CD4-positive, alpha-beta T cell treated with Interferon gamma for 1 hour (primary cell): ENCODE measurements at regions not wholly inside any gene's neighbourhood (a gene's known extent, or its start where the extent isn't known, plus 50 kb on each side); places are given as distances from the start of the nearest gene placed in this dataset.

Source experiments
- DNase-seq: peaks from one replicate; pipeline ENCODE4 v3.0.0-alpha.2; 2020

DNA sequence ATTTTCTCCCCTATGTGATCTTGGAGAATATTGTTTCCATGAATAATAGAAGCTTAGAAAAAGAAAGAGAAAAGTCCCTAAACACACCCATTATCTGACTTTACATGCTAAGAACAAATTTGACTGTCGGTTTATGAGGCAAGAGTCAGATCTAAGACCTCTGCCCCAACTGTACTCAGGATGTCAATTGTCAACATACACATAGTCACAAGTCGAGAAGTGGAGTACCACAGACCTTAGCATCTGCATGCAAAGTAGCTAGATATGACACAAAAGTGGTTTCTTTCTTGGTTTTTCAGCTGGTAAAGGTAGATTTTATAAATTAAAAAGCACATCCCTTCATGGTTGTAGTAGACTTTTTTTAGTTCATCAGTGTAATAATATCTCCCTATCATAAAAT lies 97.2 kb upstream of the DPYD start:
- DNase-seq = no peak

DNA sequence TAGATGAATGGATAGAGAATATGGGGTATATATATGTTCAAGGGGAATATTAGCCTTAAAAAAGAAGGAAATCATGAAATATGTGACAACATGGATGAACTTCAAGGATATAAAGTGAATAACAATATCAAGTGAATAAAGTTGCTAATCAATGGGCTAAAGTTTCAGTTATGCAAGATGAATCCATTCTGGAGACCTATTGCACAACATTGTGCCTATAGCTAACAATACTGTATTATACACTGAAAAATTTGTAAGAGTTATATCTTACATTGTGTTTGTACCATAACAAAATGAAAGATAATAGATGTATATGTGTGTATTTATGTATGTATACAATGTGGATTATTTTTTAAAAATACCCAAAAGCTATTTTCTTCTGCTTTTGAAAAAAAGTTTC lies 96.3 kb upstream of the DPYD start:
- DNase-seq = no peak

DNA sequence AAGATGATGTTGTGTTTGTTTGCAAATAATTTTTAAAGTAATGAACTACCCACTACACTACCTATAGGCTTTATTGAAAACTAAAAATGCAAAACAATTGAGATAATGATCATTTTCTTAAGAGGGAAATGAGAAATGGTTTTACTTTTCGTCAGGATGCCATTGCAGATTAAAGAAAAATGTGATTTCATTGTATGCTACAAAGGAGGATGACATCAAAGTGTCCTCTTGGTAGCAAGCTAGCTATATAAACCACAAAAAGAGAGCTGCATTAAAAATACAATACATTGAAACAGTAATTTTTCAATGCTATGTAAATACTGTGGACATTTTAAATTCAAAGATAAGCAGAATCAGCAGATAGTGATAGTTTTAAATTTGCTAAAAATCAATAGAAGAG lies 87.5 kb upstream of the DPYD start:
- no peak for DNase-seq

DNA sequence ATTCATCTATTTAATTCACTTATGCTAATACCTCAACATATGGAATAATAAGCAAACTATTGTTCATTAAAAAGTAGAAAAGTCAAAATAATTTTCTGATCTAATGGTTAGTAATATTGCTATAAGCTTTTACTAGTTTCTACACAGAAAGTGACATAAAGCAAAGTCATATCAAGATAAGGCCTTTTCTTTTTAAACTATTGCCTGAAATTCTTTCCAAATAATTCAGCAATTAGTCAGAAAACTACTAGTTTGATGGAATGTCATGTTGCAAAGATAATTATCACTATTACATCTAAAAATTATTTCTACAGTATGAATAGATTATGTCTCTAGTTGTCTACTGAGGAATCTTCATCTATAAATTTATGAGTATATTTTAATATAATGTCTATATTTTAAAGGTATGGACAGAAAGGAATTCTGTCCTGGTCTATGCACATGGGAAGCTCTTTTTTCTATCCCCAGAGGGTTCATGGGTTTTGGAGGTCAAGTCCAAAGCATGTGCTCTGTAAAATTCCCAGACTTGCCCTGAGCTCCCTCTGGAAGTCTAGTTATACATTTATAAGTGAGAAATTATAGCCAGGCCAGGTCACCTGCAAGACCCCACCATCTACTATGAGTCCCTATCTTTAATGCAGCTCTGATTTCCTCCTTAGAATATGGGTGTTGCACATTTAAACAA lies 84.6 kb upstream of the DPYD start:
- DNase-seq = no peak

DNA sequence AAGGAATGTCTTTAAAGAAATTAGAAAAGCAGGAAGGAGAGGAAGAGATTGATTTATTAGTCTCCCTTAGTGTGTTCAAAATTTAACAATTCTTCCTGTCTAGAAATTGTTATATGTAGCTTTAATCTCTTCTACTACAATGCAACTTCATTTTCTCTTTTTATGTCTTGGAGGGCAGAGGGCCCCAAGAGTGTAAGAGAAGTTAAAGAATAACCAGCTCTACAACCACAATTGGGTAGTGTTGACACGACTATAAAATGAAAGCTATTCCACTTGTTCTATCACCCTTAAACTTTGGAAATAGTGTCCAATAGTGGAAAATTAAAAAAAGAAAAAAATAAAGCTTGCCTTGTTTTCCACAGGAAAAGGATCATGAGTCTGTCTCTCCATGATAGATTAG lies 82.6 kb upstream of the DPYD start:
- DNase-seq = no peak

DNA sequence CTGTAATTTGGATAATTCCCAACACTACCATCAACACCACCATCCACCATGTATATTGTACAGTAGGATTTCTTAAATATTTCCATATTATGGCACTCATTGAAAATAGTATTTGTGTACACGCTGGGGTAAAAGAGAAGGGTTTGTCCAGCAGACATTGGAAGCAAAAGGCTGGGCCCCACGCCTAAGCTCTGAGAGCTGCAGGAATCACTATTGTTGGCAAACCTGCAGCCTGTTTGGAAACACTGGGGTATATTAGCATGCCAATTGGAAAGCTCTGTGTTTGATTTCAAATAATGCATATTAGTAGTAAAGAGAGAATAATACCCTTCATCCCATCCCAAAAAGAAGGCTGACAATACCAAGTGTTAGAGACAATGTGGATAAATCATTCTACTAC lies 81.5 kb upstream of the DPYD start:
- DNase-seq = no peak

DNA sequence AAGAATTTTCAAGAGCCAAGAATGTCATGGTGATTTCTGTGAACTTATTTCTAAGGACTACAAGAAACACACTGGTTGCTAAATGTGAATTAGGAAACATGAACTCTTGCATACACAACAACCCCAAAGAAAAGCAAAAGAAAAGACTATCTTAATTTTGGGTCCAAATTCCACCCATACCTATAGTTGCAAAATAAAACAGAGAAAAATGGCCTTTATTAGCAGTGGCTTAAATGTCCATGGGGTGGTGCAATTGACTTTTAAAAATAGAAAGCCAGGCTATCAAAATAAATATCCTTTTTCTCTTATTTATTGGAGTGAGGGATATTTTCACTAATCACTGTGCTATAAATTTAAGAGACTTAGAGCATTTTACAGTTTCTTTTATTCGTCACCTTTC lies 80.9 kb upstream of the DPYD start:
- no peak for DNase-seq

DNA sequence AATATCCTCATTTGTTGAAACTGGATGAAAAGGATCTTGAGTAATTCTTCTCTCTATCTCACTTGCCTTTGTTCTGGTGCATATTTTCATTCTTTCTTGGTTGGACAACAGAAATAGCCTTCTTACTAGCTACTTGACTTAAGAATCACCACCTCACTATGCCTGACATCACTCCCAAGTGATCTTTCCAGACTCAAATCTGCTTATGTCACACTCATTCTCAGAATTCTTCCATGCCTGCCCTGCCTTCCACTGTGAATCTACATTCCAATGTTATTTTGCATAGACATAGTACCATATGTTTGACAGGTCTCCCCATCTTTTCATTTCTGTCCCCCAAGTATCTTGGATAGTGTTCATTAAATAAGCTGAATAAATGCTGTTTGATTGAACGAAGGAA lies 78.5 kb upstream of the DPYD start:
- DNase-seq = no peak

- DNase-seq = no peak
Observed at GRCh38 chr1:97996880-97997279, 76.0 kb upstream of the DPYD start.

- DNase-seq = no peak
Observed at GRCh38 chr1:97989094-97989680, 68.4 kb upstream of the DPYD start.

- no peak for DNase-seq
Observed at GRCh38 chr1:97986041-97987005, 65.5 kb upstream of the DPYD start.

DNA sequence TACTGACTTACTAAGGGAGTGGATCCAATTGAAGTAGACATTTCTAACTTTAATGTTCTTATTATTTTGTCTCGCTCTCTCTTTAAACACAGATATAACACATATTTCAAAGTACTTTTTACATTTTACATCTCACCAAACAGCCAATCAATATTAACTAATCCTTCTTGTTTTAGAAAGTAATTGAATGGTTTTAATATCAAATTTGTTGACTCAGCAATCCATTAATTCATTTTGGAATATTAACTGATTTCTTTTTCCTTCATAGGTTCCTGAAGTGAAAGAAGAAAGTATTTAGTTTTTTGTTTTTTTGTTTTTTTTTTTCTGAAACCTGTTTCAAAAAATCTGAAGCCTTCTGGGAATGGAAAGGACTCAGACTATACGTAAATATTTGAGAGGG lies 62.3 kb upstream of the DPYD start:
- DNase-seq = no peak

DNA sequence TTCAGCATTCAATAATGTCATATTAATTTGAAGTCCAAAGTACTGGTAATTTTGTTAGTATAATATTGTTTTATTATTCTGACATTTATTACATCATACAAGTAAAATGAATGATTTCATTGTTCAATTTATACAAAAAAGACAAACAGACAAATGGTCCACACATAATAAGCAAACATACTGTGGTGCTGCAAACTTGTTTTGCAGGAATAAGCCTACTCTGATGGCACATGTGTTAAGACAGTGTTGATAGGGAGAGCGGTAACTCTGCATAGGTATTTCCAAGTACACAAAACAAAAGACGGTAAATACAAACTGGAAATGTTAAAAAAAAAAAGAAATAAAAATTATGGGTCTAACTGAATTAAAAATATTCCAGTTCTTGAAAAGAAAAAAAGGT lies 59.7 kb upstream of the DPYD start:
- no peak for DNase-seq

- no peak for DNase-seq
Observed at GRCh38 chr1:97976801-97977200, 56.0 kb upstream of the DPYD start.
